Fibroblast of villous mesenchyme (primary cell): ENCODE measurements at regions not wholly inside any gene's neighbourhood (a gene's known extent, or its start where the extent isn't known, plus 50 kb on each side); places are given as distances from the start of the nearest gene placed in this dataset.
"Not testable (repeated sequence)": the region's sequence is repeated elsewhere in the genome, so short reads cannot be mapped to it uniquely, and the experiment has no call there.

Source experiments
- DNase-seq: peaks from one replicate; pipeline ENCODE4 v3.0.0-alpha.2; 2010; ENCODE audit warnings: low read depth
- H3K4me3 ChIP-seq: 2 replicates; pipeline ENCODE4 v1.5.1; 2011; ENCODE audit warnings: low read depth, mild to moderate bottlenecking, low read length
- CTCF ChIP-seq: IDR thresholded peaks from 2 replicates; pipeline ENCODE4 v1.5.1; 2012; ENCODE audit warnings: low read depth, mild to moderate bottlenecking, low read length; ENCODE audit not compliant: insufficient read depth

- no peak for DNase-seq
- no peak overlapping the region for H3K4me3 ChIP-seq
- no peak for TF ChIP-seq CTCF
Measured at GRCh38 chr13:48817166-48817802, 158.4 kb upstream of the FNDC3A start.

GRCh38 chr13:48818495-48819356, 157.0 kb upstream of the FNDC3A start:
- no peak for TF ChIP-seq CTCF
- no peak overlapping the region for H3K4me3 ChIP-seq
- DNase-seq, result peak; percentile 98

GRCh38 chr13:48819376-48819775, 156.3 kb upstream of the FNDC3A start:
- TF ChIP-seq CTCF, result no peak
- peak; percentile 70 for DNase-seq
- no peak overlapping the region for H3K4me3 ChIP-seq

- no peak for TF ChIP-seq CTCF
- DNase-seq, result no peak
- no peak overlapping the region for H3K4me3 ChIP-seq
Measured at GRCh38 chr13:48819899-48820298, 155.8 kb upstream of the FNDC3A start.

GRCh38 chr13:48823526-48823925, 152.2 kb upstream of the FNDC3A start:
- H3K4me3 ChIP-seq, DNase-seq: not testable (repeated sequence)

- DNase-seq, result no peak
- TF ChIP-seq CTCF, result no peak
- no peak overlapping the region for H3K4me3 ChIP-seq
Measured at GRCh38 chr13:48826039-48826438, 149.7 kb upstream of the FNDC3A start.

- H3K4me3 ChIP-seq, DNase-seq: not testable (repeated sequence)
Measured at GRCh38 chr13:48826922-48827454, 148.7 kb upstream of the FNDC3A start.
